ENCODE measurements at regions not wholly inside any gene's neighbourhood (a gene's known extent, or its start where the extent isn't known, plus 50 kb on each side); places are given as distances from the start of the nearest gene placed in this dataset.

- no peaks in the 10 kb centered on the region for H4K20me1 ChIP-seq (ENCODE audit: insufficient read depth, low read depth, low read length)
- H3K9me3 ChIP-seq (ENCODE audit: low read length): peaks cover 70% of the 10 kb centered on the region
- H3K36me3 ChIP-seq (ENCODE audit: insufficient read depth, low read length): no peaks in the 10 kb centered on the region
- no peaks in the 10 kb centered on the region; the same call in 1 of the 2 replicates for H3K9me2 ChIP-seq (replicated peaks; ENCODE audit: insufficient read depth, low read length)
- H3K4me2 ChIP-seq (ENCODE audit: low read depth, low read length, poor library complexity, severe bottlenecking): no peak overlapping the region
- H3K4me3 ChIP-seq (ENCODE audit: low read length): no peak overlapping the region
- DNase-seq: no peak
- H2AFZ ChIP-seq (ENCODE audit: low read length): no peak overlapping the region
- H3K4me1 ChIP-seq (ENCODE audit: low read length): no peaks in the 10 kb centered on the region
- no peaks in the 10 kb centered on the region for H3K27me3 ChIP-seq (ENCODE audit: low read length)
- no peak overlapping the region for H3K27ac ChIP-seq (ENCODE audit: low read length)
- H3K9ac ChIP-seq (ENCODE audit: low read length): no peak overlapping the region
- no peaks in the 10 kb centered on the region for H3K79me2 ChIP-seq (ENCODE audit: low read length)
Measured at GRCh38 chr11:97158243-97158642, 768.4 kb downstream of the JRKL start.

DNA sequence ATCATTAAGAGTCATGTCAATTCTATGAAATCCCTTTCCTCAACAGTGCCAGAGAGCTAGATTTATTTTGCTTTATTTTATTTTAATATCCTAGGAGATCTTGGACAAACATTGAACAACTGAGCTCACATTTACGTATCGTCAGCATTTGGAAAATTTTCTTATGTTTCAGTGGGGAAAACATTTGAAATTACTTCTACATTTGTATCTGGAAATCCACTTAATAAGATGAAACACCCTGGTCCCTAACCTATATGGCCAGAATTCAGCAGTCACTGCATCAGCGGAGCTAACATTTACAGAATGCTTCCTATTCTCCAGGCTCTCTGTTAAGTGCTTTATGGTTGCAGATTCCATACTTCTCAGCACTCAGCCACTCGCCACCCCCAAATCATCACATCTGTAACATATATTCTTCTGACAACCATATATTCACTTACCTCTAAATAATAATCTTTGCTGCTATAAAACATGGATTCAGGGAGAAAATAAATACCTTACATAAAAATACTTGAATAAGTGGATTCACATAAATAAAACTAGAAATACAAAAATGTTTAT is 773.9 kb downstream of the JRKL start:
- H3K9me3 ChIP-seq (ENCODE audit: low read length): peaks cover 51% of the 10 kb centered on the region
- H3K27ac ChIP-seq (ENCODE audit: low read length): no peak overlapping the region
- H3K4me1 ChIP-seq (ENCODE audit: low read length): no peaks in the 10 kb centered on the region
- H2AFZ ChIP-seq (ENCODE audit: low read length): no peak overlapping the region
- no peak for DNase-seq
- H3K79me2 ChIP-seq (ENCODE audit: low read length): no peaks in the 10 kb centered on the region
- H3K27me3 ChIP-seq (ENCODE audit: low read length): no peaks in the 10 kb centered on the region
- no peak overlapping the region for H3K4me3 ChIP-seq (ENCODE audit: low read length)
- H3K4me2 ChIP-seq (ENCODE audit: low read depth, low read length, poor library complexity, severe bottlenecking): no peak overlapping the region
- H4K20me1 ChIP-seq (ENCODE audit: insufficient read depth, low read depth, low read length): no peaks in the 10 kb centered on the region
- no peak overlapping the region for H3K9ac ChIP-seq (ENCODE audit: low read length)
- no peaks in the 10 kb centered on the region for H3K36me3 ChIP-seq (ENCODE audit: insufficient read depth, low read length)
- no peaks in the 10 kb centered on the region; the same call in 1 of the 2 replicates for H3K9me2 ChIP-seq (replicated peaks; ENCODE audit: insufficient read depth, low read length)

DNA sequence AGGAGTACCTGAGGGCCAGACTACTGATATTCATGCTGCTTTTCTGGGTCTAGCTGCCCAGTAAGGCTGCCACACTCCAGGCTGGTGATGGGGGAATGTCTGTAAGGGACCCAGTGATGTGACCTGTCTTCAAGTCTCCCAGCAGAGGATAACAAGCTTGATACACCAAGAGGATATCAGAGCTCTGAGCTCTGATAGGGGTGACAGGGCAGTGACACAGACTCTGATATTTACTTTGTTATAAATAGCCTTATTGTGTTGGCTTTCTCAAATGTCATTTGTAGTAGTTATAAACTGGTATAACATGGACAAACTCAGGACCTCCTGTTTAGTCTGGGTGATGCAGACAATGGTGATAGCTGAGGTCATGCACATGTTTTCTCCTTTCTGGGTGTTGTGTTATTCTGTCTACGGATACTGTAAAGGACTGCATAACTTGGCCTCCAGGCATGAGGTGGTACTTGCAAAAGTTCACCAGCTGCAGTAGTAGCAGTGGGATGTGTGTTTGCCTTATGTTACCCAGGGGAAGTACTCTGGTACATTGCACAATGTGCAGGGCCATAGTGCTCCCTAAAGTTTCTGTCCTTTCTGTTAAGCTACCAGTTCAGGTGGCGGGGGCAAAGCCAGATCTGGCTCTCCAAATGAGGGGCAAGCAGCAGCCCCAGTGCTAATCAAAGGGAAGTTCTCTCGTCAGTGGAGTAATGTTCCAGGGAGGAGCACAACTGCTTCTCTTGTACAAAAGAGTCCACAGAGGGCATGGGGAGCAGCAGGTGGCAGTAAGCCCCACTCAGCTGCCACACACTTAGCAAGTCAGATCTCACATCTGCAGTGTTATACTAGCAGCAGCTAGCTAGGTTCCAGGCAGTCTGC is 812.2 kb downstream of the JRKL start:
- no peak overlapping the region for H3K27ac ChIP-seq (ENCODE audit: low read length)
- no peak overlapping the region for H3K9ac ChIP-seq (ENCODE audit: low read length)
- H3K27me3 ChIP-seq (ENCODE audit: low read length): no peaks in the 10 kb centered on the region
- no peaks in the 10 kb centered on the region for H3K4me1 ChIP-seq (ENCODE audit: low read length)
- H3K4me3 ChIP-seq (ENCODE audit: low read length): no peak overlapping the region
- H3K9me3 ChIP-seq (ENCODE audit: low read length): peaks cover 63% of the 10 kb centered on the region
- H4K20me1 ChIP-seq (ENCODE audit: insufficient read depth, low read depth, low read length): no peaks in the 10 kb centered on the region
- no peak overlapping the region for H2AFZ ChIP-seq (ENCODE audit: low read length)
- no peaks in the 10 kb centered on the region for H3K9me2 ChIP-seq (replicated peaks; ENCODE audit: insufficient read depth, low read length)
- no peak overlapping the region for H3K4me2 ChIP-seq (ENCODE audit: low read depth, low read length, poor library complexity, severe bottlenecking)
- no peak for DNase-seq
- no peaks in the 10 kb centered on the region for H3K79me2 ChIP-seq (ENCODE audit: low read length)
- no peaks in the 10 kb centered on the region for H3K36me3 ChIP-seq (ENCODE audit: insufficient read depth, low read length)

DNA sequence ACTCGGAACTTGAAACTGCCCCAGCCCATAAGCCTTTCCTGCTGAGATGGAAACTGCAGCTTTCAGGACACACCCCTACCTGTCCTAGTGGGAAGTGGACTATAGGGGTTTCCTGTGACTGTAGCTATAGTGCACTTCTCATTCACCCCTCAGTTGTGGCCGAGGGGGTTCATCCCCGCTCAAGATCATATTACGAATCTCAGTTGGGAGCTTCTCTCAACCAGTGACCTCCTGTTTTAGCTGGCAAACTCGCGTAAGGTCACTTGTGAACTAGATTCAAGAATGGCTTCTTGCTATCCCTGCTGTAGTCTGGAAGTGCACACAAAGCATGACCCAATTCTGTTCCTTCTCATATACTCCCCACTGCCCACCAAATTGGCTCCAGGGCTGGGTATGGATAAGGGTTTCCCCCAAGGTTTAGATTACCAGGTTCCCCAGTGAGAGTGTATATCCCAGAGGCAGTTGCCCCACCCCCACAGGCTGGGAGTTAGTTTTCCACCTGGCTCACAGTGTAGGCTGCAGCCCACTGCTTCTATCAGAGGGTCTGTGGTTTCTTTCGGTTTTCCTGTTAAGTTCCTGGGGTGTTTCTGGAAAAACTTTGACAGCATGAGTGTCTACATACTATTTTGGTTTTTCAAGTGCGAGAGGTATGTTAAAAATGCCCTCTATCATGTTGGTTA is 812.9 kb downstream of the JRKL start:
- Histone ChIP-seq H3K9me3 (ENCODE audit: low read length) (peaks cover 69% of the 10 kb centered on the region), H4K20me1 (ENCODE audit: insufficient read depth, low read depth, low read length) (no peaks in the 10 kb centered on the region), H2AFZ (ENCODE audit: low read length) (no peak overlapping the region), H3K36me3 (ENCODE audit: insufficient read depth, low read length) (no peaks in the 10 kb centered on the region), H3K9ac (ENCODE audit: low read length) (no peak overlapping the region), H3K4me1 (ENCODE audit: low read length) (no peaks in the 10 kb centered on the region), H3K79me2 (ENCODE audit: low read length) (no peaks in the 10 kb centered on the region), H3K27ac (ENCODE audit: low read length) (no peak overlapping the region), H3K4me2 (ENCODE audit: low read depth, low read length, poor library complexity, severe bottlenecking) (no peak overlapping the region), H3K9me2 (replicated peaks; ENCODE audit: insufficient read depth, low read length) (no peaks in the 10 kb centered on the region; the same call in 1 of the 2 replicates), H3K27me3 (ENCODE audit: low read length) (no peaks in the 10 kb centered on the region), H3K4me3 (ENCODE audit: low read length) (no peak overlapping the region)
- DNase-seq: no peak

DNA sequence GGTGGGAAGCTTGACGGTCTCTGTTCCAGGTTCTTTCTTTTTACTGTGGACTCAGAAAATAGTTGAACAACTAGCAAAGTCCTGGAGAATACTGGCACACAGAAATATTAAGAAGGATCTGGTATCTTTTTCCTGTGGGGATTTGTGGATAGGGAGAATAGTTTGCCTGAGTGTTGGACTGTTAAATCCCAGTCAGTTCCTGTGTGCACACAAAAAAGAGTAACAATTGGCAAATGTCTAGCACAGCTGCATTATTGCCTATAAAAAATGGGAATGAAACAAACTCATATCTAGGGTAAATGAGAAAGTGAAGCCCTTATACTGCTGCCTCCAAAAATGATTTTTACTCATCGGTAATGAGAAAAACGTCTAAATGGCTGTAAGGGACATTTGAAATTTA is 828.2 kb downstream of the JRKL start:
- H3K27ac ChIP-seq (ENCODE audit: low read length): no peak overlapping the region
- DNase-seq: no peak
- H3K9me2 ChIP-seq (replicated peaks; ENCODE audit: insufficient read depth, low read length): no peaks in the 10 kb centered on the region; the same call in 1 of the 2 replicates
- H2AFZ ChIP-seq (ENCODE audit: low read length): no peak overlapping the region
- H3K9me3 ChIP-seq (ENCODE audit: low read length): peaks cover 49% of the 10 kb centered on the region
- no peaks in the 10 kb centered on the region for H3K79me2 ChIP-seq (ENCODE audit: low read length)
- no peak overlapping the region for H3K4me2 ChIP-seq (ENCODE audit: low read depth, low read length, poor library complexity, severe bottlenecking)
- no peak overlapping the region for H3K4me3 ChIP-seq (ENCODE audit: low read length)
- H3K9ac ChIP-seq (ENCODE audit: low read length): no peak overlapping the region
- no peaks in the 10 kb centered on the region for H3K27me3 ChIP-seq (ENCODE audit: low read length)
- H3K36me3 ChIP-seq (ENCODE audit: insufficient read depth, low read length): no peaks in the 10 kb centered on the region
- no peaks in the 10 kb centered on the region for H3K4me1 ChIP-seq (ENCODE audit: low read length)
- H4K20me1 ChIP-seq (ENCODE audit: insufficient read depth, low read depth, low read length): no peaks in the 10 kb centered on the region

- Histone ChIP-seq H3K27me3 (ENCODE audit: low read length) (no peaks in the 10 kb centered on the region), H4K20me1 (ENCODE audit: insufficient read depth, low read depth, low read length) (no peaks in the 10 kb centered on the region), H3K4me2 (ENCODE audit: low read depth, low read length, poor library complexity, severe bottlenecking) (no peak overlapping the region), H3K9ac (ENCODE audit: low read length) (no peak overlapping the region), H3K4me1 (ENCODE audit: low read length) (no peaks in the 10 kb centered on the region), H3K9me3 (ENCODE audit: low read length) (peaks cover 30% of the 10 kb centered on the region), H3K4me3 (ENCODE audit: low read length) (no peak overlapping the region), H3K9me2 (replicated peaks; ENCODE audit: insufficient read depth, low read length) (no peaks in the 10 kb centered on the region), H3K36me3 (ENCODE audit: insufficient read depth, low read length) (no peaks in the 10 kb centered on the region), H2AFZ (ENCODE audit: low read length) (no peak overlapping the region), H3K27ac (ENCODE audit: low read length) (no peak overlapping the region), H3K79me2 (ENCODE audit: low read length) (no peaks in the 10 kb centered on the region)
- no peak for DNase-seq
Measured at GRCh38 chr11:97223647-97224046, 833.8 kb downstream of the JRKL start.

DNA sequence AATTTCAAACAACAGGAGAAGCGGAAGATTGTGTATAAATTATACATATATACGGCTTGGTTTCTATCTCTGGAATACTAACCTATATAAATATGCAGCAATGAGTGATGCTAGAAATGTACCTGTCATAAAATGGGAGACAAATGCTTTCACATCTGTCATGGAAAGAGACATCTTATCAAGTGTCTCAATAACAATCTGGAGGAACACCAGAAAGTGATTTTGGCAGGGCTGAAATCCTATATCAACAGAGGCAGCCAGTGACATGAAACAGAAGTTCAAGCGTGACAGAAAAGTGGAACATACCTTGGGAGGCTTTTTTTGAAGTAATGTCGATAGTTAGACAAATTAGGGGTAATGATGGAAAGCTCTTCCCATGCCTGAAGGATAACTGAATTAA is 834.6 kb downstream of the JRKL start:
- no peak overlapping the region for H3K27ac ChIP-seq (ENCODE audit: low read length)
- H3K4me2 ChIP-seq (ENCODE audit: low read depth, low read length, poor library complexity, severe bottlenecking): no peak overlapping the region
- H2AFZ ChIP-seq (ENCODE audit: low read length): no peak overlapping the region
- no peaks in the 10 kb centered on the region for H3K27me3 ChIP-seq (ENCODE audit: low read length)
- peaks cover 33% of the 10 kb centered on the region for H3K9me3 ChIP-seq (ENCODE audit: low read length)
- DNase-seq: no peak
- H3K36me3 ChIP-seq (ENCODE audit: insufficient read depth, low read length): no peaks in the 10 kb centered on the region
- no peak overlapping the region for H3K4me3 ChIP-seq (ENCODE audit: low read length)
- no peak overlapping the region for H3K9ac ChIP-seq (ENCODE audit: low read length)
- no peaks in the 10 kb centered on the region for H3K79me2 ChIP-seq (ENCODE audit: low read length)
- H4K20me1 ChIP-seq (ENCODE audit: insufficient read depth, low read depth, low read length): no peaks in the 10 kb centered on the region
- 0 out of 2 replicates have a peak, but pooled peaks cover 3% of the 10 kb centered on the region for H3K9me2 ChIP-seq (replicated peaks; ENCODE audit: insufficient read depth, low read length)
- H3K4me1 ChIP-seq (ENCODE audit: low read length): no peaks in the 10 kb centered on the region

DNA sequence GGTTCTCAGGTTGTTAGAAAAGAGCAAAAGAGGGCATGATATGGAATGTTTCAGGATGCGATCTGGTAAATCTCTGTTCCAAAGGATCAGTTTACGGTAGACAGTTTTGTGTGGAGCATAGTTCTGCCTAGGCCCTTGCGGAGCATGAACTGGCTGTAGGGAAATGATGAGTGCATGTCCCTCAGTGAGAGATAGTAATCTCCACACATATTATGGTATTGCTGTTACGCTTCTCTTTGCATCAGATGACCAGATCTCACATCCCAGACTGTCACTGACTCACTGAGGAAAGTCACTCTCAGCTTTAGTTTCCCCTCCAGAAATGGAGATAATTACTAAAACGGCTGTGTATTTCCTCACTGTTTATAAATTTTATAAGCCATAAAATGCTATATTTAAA is 836.0 kb downstream of the JRKL start:
- Histone ChIP-seq H3K79me2 (ENCODE audit: low read length) (no peaks in the 10 kb centered on the region), H3K4me2 (ENCODE audit: low read depth, low read length, poor library complexity, severe bottlenecking) (no peak overlapping the region), H2AFZ (ENCODE audit: low read length) (no peak overlapping the region), H3K36me3 (ENCODE audit: insufficient read depth, low read length) (no peaks in the 10 kb centered on the region), H3K9ac (ENCODE audit: low read length) (no peak overlapping the region), H3K9me2 (replicated peaks; ENCODE audit: insufficient read depth, low read length) (0 out of 2 replicates have a peak, but pooled peaks cover 5% of the 10 kb centered on the region), H3K4me3 (ENCODE audit: low read length) (no peak overlapping the region), H3K9me3 (ENCODE audit: low read length) (peaks cover 39% of the 10 kb centered on the region), H4K20me1 (ENCODE audit: insufficient read depth, low read depth, low read length) (no peaks in the 10 kb centered on the region), H3K4me1 (ENCODE audit: low read length) (no peaks in the 10 kb centered on the region), H3K27me3 (ENCODE audit: low read length) (no peaks in the 10 kb centered on the region), H3K27ac (ENCODE audit: low read length) (no peak overlapping the region)
- no peak for DNase-seq
